ENCODE measurements at regions not wholly inside any gene's neighbourhood (a gene's known extent, or its start where the extent isn't known, plus 50 kb on each side); places are given as distances from the start of the nearest gene placed in this dataset.

DNA sequence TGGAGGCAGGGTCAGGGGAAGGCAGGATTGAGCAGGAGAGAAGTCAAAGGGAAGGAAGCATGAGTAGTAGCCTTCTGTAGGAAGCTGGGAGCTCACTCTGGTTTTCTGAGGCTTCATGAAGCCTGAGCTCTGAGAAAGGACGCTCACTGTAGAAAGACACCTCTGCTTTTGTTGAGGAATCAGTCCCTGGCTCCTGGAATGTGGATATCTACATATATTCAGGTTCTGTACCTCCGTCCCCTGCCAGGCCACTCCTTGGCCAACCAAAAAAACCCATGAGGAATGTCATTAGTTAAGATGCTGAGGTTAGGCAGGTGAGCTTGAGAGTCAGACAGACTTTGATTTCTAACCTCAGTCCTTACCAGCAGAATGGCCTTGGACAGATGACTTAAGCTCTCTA is 283.5 kb upstream of the HABP2 start:
- ChIA-PET CTCF (no interaction called here), POLR2A (no interaction called here)
- DNase-seq (ENCODE audit: extremely low spot score) = no peak
- TF ChIP-seq FOXA1 (IDR thresholded peaks at IDR 0.05) (no peak), HDGF (IDR thresholded peaks at IDR 0.05; ENCODE audit: borderline replicate concordance) (no peak), ARNT (IDR thresholded peaks at IDR 0.05) (no peak)

DNA sequence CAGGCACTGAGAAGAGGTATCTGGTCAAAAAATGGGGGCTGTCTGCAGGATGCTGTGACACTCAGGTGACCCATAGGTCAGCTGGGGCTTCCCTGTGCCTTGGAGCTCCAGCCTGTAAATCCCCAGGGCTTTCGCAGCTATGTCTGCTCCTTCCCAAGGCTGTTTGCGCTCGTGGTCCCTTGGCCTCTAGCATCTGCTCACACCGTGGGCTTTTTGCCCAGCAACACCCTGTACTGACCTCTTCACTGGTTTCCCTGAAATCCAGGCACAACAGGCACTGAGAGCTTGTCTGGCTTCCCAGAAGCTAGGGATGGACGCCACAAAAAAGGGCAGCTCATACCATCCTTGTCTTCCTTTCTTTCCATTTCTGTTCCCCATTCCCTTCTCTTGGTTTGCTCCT is 280.3 kb upstream of the HABP2 start:
- TF ChIP-seq HDGF (IDR thresholded peaks at IDR 0.05; ENCODE audit: borderline replicate concordance) (no peak), SP1 (IDR thresholded peaks at IDR 0.05) (no peak), ELF4 (IDR thresholded peaks at IDR 0.05) (no peak), CTBP1 (IDR thresholded peaks at IDR 0.05; ENCODE audit: borderline replicate concordance) (no peak), ZNF384 (IDR thresholded peaks at IDR 0.05) (no peak), L3MBTL2 (conservative IDR thresholded peaks at IDR 0.05) (no peak), LEF1 (IDR thresholded peaks at IDR 0.05; ENCODE audit: borderline replicate concordance) (no peak), TARDBP (IDR thresholded peaks at IDR 0.05) (no peak), FOXA1 (IDR thresholded peaks at IDR 0.05) (no peak)
- no peak for DNase-seq (ENCODE audit: extremely low spot score)
- ChIA-PET CTCF (interaction anchor here (1.4 kb wide), 1 partner anchor 113 kb away, joined by 3 read pairs; no protein-coding TSS in a partner anchor), POLR2A (no interaction called here)

DNA sequence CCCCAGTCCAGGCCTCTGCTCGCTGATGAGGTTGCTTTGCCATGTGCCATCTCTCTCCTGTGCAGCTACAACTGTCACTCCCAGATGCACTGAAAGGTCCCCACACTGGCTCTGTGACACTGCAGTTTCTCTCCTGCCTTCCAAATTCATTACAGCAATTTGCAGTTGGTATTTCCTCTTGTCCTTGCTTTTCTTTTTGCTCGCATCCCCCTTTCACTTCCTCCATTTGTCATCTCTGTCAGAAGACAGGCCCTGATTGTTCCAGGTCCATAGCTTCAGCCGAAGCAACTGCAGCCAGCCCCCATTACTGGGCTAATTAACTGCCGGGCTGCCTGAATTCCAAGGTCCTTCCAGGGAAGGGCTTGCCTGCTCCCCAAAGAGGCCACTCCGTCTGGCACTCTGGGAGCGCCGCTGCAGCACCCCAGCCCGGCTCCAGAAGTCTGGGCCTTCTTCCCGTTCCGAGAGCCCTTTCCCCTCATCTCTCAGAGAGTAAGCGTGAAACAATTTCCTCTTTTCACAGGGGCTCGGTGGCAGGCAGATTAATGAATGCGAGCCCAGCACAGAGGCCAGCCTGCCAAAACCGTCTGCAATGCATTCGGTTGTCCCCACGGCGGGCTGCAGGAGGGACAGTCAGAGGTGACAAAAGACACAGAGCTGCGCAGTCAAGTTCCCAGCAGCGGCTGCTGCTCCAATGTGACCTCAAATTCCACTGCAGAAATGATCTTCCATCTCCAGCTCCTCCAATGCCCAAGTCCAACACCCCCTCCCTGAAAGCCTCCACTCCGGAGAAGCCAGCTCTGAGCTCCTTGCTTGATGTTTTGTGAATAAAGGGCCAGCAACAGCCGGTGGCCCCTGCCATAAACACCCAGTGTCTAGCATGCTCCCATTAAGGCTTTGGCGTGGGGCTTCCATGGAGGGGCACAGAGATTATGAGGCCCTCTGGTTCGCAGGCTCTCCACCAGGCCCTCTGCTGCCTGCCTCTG is 279.4 kb upstream of the HABP2 start:
- no peak for DNase-seq (ENCODE audit: extremely low spot score)
- TF ChIP-seq SP1 (IDR thresholded peaks at IDR 0.05) (no peak), BHLHE40 (IDR thresholded peaks at IDR 0.05; ENCODE audit: borderline replicate concordance) (no peak), FOXK2 (IDR thresholded peaks at IDR 0.05) (no peak), TARDBP (IDR thresholded peaks at IDR 0.05) (no peak), SUZ12 (IDR thresholded peaks at IDR 0.05) (no peak), FOXM1 (IDR thresholded peaks at IDR 0.05; ENCODE audit: borderline replicate concordance) (no peak), CTBP1 (IDR thresholded peaks at IDR 0.05; ENCODE audit: borderline replicate concordance) (no peak), ARNT (IDR thresholded peaks at IDR 0.05) (no peak), HDGF (IDR thresholded peaks at IDR 0.05; ENCODE audit: borderline replicate concordance) (no peak), FOXA1 (IDR thresholded peaks at IDR 0.05) (no peak)
- TF ChIP-seq, protein P1, sequence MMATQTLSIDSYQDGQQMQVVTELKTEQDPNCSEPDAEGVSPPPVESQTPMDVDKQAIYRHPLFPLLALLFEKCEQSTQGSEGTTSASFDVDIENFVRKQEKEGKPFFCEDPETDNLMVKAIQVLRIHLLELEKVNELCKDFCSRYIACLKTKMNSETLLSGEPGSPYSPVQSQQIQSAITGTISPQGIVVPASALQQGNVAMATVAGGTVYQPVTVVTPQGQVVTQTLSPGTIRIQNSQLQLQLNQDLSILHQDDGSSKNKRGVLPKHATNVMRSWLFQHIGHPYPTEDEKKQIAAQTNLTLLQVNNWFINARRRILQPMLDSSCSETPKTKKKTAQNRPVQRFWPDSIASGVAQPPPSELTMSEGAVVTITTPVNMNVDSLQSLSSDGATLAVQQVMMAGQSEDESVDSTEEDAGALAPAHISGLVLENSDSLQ (IDR thresholded peaks at IDR 0.05) = no peak
- ChIA-PET CTCF (interaction anchor here (1.4 kb wide), 1 partner anchor 112 kb away, joined by 3 read pairs; no protein-coding TSS in a partner anchor), POLR2A (no interaction called here)

DNA sequence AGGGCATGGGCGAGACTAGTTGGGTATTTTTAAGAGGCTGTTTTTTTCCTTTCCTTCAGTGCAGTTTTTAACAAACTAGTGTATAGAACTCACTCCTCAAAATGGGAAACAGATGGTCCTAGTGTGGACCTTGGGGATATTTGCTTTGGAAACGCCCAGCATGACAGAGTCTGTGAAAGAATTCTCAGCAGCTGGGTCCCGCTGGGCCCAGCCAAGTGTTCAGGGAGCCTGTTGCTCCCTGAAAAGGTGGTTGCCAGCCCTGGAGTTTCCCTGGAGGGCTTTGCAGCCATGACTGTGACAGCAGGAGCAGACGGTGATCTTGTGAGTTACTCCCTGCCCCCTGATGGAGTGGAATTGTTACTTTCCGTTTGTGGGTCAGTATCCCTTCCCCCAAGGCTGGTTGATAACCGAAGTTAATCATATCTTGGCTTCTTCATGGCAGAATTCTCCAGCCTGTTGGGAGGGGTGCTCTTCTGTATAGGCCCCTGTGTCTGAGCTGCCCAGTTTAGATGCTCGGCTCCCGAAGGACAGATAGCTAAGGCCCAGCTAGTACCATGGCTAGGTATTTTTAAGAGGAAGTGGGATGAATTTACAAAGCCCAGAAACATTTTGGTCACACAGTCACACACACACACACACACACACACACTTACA is 278.6 kb upstream of the HABP2 start:
- TF ChIP-seq L3MBTL2 (conservative IDR thresholded peaks at IDR 0.05) (no peak), BHLHE40 (IDR thresholded peaks at IDR 0.05; ENCODE audit: borderline replicate concordance) (no peak), SUZ12 (IDR thresholded peaks at IDR 0.05) (no peak), FOXM1 (IDR thresholded peaks at IDR 0.05; ENCODE audit: borderline replicate concordance) (no peak), HDGF (IDR thresholded peaks at IDR 0.05; ENCODE audit: borderline replicate concordance) (no peak), LEF1 (IDR thresholded peaks at IDR 0.05; ENCODE audit: borderline replicate concordance) (no peak), FOXA1 (IDR thresholded peaks at IDR 0.05) (no peak), CTBP1 (IDR thresholded peaks at IDR 0.05; ENCODE audit: borderline replicate concordance) (no peak), ARNT (IDR thresholded peaks at IDR 0.05) (no peak), ELF4 (IDR thresholded peaks at IDR 0.05) (no peak), NFRKB (IDR thresholded peaks at IDR 0.05) (no peak), SP1 (IDR thresholded peaks at IDR 0.05) (no peak), TARDBP (IDR thresholded peaks at IDR 0.05) (no peak), FOXK2 (IDR thresholded peaks at IDR 0.05) (no peak), ZNF384 (IDR thresholded peaks at IDR 0.05) (no peak)
- TF ChIP-seq, protein P1 (IDR thresholded peaks at IDR 0.05) = no peak
- ChIA-PET CTCF (no interaction called here), POLR2A (no interaction called here)
- no peak for DNase-seq (ENCODE audit: extremely low spot score)

DNA sequence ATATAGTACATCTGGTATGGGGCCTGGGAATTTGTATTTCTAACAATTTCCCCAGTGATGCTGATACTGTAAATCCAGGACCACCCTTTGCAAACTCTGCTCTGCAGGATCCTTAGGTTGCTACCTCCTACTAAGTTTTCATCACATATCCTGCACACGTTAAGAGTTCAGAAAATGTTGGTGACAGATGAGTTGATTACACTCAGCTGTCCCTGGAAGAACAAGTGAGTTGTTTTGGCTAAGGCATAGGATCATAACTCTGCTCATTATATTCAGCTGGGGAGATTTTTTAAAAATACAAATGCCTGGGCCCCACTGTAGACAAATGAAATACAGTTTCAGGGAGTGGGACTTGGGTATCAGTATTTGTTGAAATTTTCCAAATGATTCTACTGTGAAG is 274.6 kb upstream of the HABP2 start:
- no peak for TF ChIP-seq ARNT (IDR thresholded peaks at IDR 0.05)
- TF ChIP-seq L3MBTL2 (conservative IDR thresholded peaks at IDR 0.05) = no peak
- TF ChIP-seq FOXA1 (IDR thresholded peaks at IDR 0.05) = no peak
- TF ChIP-seq, protein P1 (IDR thresholded peaks at IDR 0.05) = no peak
- TF ChIP-seq LEF1 (IDR thresholded peaks at IDR 0.05; ENCODE audit: borderline replicate concordance) = no peak
- no peak for DNase-seq (ENCODE audit: extremely low spot score)
- POLR2A ChIA-PET = no interaction called here
- CTCF ChIA-PET = no interaction called here

- DNase-seq (ENCODE audit: extremely low spot score) = no peak
- TF ChIP-seq, protein P1 (IDR thresholded peaks at IDR 0.05) = no peak
- TF ChIP-seq BHLHE40 (IDR thresholded peaks at IDR 0.05; ENCODE audit: borderline replicate concordance) (no peak), FOXK2 (IDR thresholded peaks at IDR 0.05) (no peak), HDGF (IDR thresholded peaks at IDR 0.05; ENCODE audit: borderline replicate concordance) (no peak), SUZ12 (IDR thresholded peaks at IDR 0.05) (no peak)
- ChIA-PET CTCF (no interaction called here), POLR2A (no interaction called here)
These were observed 274.2 kb upstream of the HABP2 start for GRCh38 chr10:113278664-113279063.

All from HEK293T (cell line).